ENCODE measurements at regions not wholly inside any gene's neighbourhood (a gene's known extent, or its start where the extent isn't known, plus 50 kb on each side); places are given as distances from the start of the nearest gene placed in this dataset.

- Histone ChIP-seq H3K4me1 (ENCODE audit: insufficient read depth) (no peaks in the 10 kb centered on the region), H3K4me2 (no peak overlapping the region), H3K27me3 (no peaks in the 10 kb centered on the region), H2AFZ (no peak overlapping the region), H3K9me3 (ENCODE audit: low read depth) (no peaks in the 10 kb centered on the region), H3K27ac (no peak overlapping the region), H3K36me3 (replicated peaks; ENCODE audit: insufficient read depth, low read depth) (no peaks in the 10 kb centered on the region), H3K79me2 (no peaks in the 10 kb centered on the region), H3K9me2 (replicated peaks; ENCODE audit: insufficient read depth) (no peaks in the 10 kb centered on the region), H4K20me1 (ENCODE audit: insufficient read depth, poor library complexity, severe bottlenecking) (no peaks in the 10 kb centered on the region), H3K4me3 (no peak overlapping the region)
- TF ChIP-seq EZH2phosphoT487 (IDR thresholded peaks at IDR 0.05; ENCODE audit: low read depth, severe bottlenecking, unreplicated experiment) (no peak), EZH2 (IDR thresholded peaks at IDR 0.05; ENCODE audit: borderline replicate concordance) (no peak), CTCF (IDR thresholded peaks at IDR 0.05; ENCODE audit: poor library complexity) (no peak)
- DNase-seq (ENCODE audit: low spot score), result no peak
Measured at GRCh38 chr12:61676520-61676919, 583.7 kb upstream of the USP15 start.

GRCh38 chr12:61687407-61687806 is 572.8 kb upstream of the USP15 start:
- WGBS (ENCODE audit: low lambda C conversion rate, missing lambda C conversion rate), result 78% methylated on average over 5 of the region's 5 CpGs
- TF ChIP-seq EZH2 (IDR thresholded peaks at IDR 0.05; ENCODE audit: borderline replicate concordance), result no peak
- no peak for TF ChIP-seq CTCF (IDR thresholded peaks at IDR 0.05; ENCODE audit: poor library complexity)
- TF ChIP-seq EZH2phosphoT487 (IDR thresholded peaks at IDR 0.05; ENCODE audit: low read depth, severe bottlenecking, unreplicated experiment), result no peak

GRCh38 chr12:61694214-61694613 is 566.0 kb upstream of the USP15 start:
- WGBS (ENCODE audit: low lambda C conversion rate, missing lambda C conversion rate), result 50% methylated on average over 1 of the region's 1 CpG
- Histone ChIP-seq H3K9me3 (ENCODE audit: low read depth) (peaks cover 17% of the 10 kb centered on the region), H3K79me2 (no peaks in the 10 kb centered on the region), H3K4me1 (ENCODE audit: insufficient read depth) (no peaks in the 10 kb centered on the region), H3K27ac (no peak overlapping the region), H3K36me3 (replicated peaks; ENCODE audit: insufficient read depth, low read depth) (no peaks in the 10 kb centered on the region), H2AFZ (no peak overlapping the region), H3K4me2 (no peak overlapping the region), H3K4me3 (no peak overlapping the region), H3K27me3 (no peaks in the 10 kb centered on the region), H3K9me2 (replicated peaks; ENCODE audit: insufficient read depth) (no peaks in the 10 kb centered on the region), H4K20me1 (ENCODE audit: insufficient read depth, poor library complexity, severe bottlenecking) (no peaks in the 10 kb centered on the region)
- no peak for TF ChIP-seq CTCF (IDR thresholded peaks at IDR 0.05; ENCODE audit: poor library complexity)
- no peak for TF ChIP-seq EZH2phosphoT487 (IDR thresholded peaks at IDR 0.05; ENCODE audit: low read depth, severe bottlenecking, unreplicated experiment)
- no peak for TF ChIP-seq EZH2 (IDR thresholded peaks at IDR 0.05; ENCODE audit: borderline replicate concordance)
- no peak for DNase-seq (ENCODE audit: low spot score)

More at GRCh38 chr12:61687407-61687806, 572.8 kb upstream of the USP15 start:
- Histone ChIP-seq H4K20me1 (ENCODE audit: insufficient read depth, poor library complexity, severe bottlenecking) (no peaks in the 10 kb centered on the region), H3K4me1 (ENCODE audit: insufficient read depth) (no peaks in the 10 kb centered on the region), H3K27ac (no peak overlapping the region), H3K4me2 (no peak overlapping the region), H3K79me2 (no peaks in the 10 kb centered on the region), H3K27me3 (no peaks in the 10 kb centered on the region), H3K9me2 (replicated peaks; ENCODE audit: insufficient read depth) (no peaks in the 10 kb centered on the region), H2AFZ (no peak overlapping the region), H3K36me3 (replicated peaks; ENCODE audit: insufficient read depth, low read depth) (no peaks in the 10 kb centered on the region), H3K9me3 (ENCODE audit: low read depth) (no peaks in the 10 kb centered on the region), H3K4me3 (no peak overlapping the region)
- DNase-seq (ENCODE audit: low spot score), result no peak

GRCh38 chr12:61701471-61701870 is 558.7 kb upstream of the USP15 start:
- Histone ChIP-seq H3K27me3 (no peaks in the 10 kb centered on the region), H3K4me3 (no peak overlapping the region), H3K4me2 (no peak overlapping the region), H3K27ac (no peak overlapping the region), H3K9me3 (ENCODE audit: low read depth) (peaks cover 12% of the 10 kb centered on the region), H3K9me2 (replicated peaks; ENCODE audit: insufficient read depth) (no peaks in the 10 kb centered on the region), H3K79me2 (no peaks in the 10 kb centered on the region), H4K20me1 (ENCODE audit: insufficient read depth, poor library complexity, severe bottlenecking) (no peaks in the 10 kb centered on the region), H3K4me1 (ENCODE audit: insufficient read depth) (no peaks in the 10 kb centered on the region), H2AFZ (no peak overlapping the region), H3K36me3 (replicated peaks; ENCODE audit: insufficient read depth, low read depth) (no peaks in the 10 kb centered on the region)
- 32% methylated on average over 3 of the region's 3 CpGs for WGBS (ENCODE audit: low lambda C conversion rate, missing lambda C conversion rate)
- TF ChIP-seq EZH2 (IDR thresholded peaks at IDR 0.05; ENCODE audit: borderline replicate concordance) (no peak), EZH2phosphoT487 (IDR thresholded peaks at IDR 0.05; ENCODE audit: low read depth, severe bottlenecking, unreplicated experiment) (no peak), CTCF (IDR thresholded peaks at IDR 0.05; ENCODE audit: poor library complexity) (no peak)
- DNase-seq (ENCODE audit: low spot score), result no peak

Measured in hepatocyte (in vitro differentiated cells).